ACC112 (cell line): ENCODE measurements at regions not wholly inside any gene's neighbourhood (a gene's known extent, or its start where the extent isn't known, plus 50 kb on each side); places are given as distances from the start of the nearest gene placed in this dataset.

Experiments used
- H2AFZ ChIP-seq: fragments of 200-600 bp; sonication (generic); one replicate; pipeline ENCODE4 v1.6.0; 2017; ENCODE audit warnings: antibody characterized with exemption, low read length; ENCODE audit not compliant: unreplicated experiment
- H3K27ac ChIP-seq: fragments of 200-600 bp; sonication (generic); 2 replicates; pipeline ENCODE4 v1.5.1; 2014; ENCODE audit warnings: low read depth, mild to moderate bottlenecking, antibody characterized with exemption, low read length, moderate library complexity
- H3K27me3 ChIP-seq: fragments of 200-600 bp; sonication (generic); 2 replicates; pipeline ENCODE4 v1.6.1; 2014; ENCODE audit warnings: mild to moderate bottlenecking, antibody characterized with exemption, low read length, moderate library complexity, mixed read lengths; ENCODE audit not compliant: insufficient read depth
- H3K36me3 ChIP-seq: fragments of 200-600 bp; sonication (generic); 2 replicates; pipeline ENCODE4 v1.6.1; 2016; ENCODE audit warnings: mild to moderate bottlenecking, antibody characterized with exemption, low read length, moderate library complexity, mixed read lengths; ENCODE audit not compliant: insufficient read depth
- H3K4me1 ChIP-seq: fragments of 200-600 bp; sonication (generic); one replicate; pipeline ENCODE4 v1.6.1; 2016; ENCODE audit warnings: low read length, mixed read lengths; ENCODE audit not compliant: insufficient read depth, unreplicated experiment, control insufficient read depth
- H3K4me3 ChIP-seq: fragments of 200-600 bp; sonication (generic); 2 replicates; pipeline ENCODE4 v1.5.1; 2014; ENCODE audit warnings: mild to moderate bottlenecking, low read depth, low read length
- H3K79me2 ChIP-seq: fragments of 200-600 bp; sonication (generic); one replicate; pipeline ENCODE4 v1.6.0; 2016; ENCODE audit warnings: low read length; ENCODE audit not compliant: control insufficient read depth, unreplicated experiment, insufficient read depth

DNA sequence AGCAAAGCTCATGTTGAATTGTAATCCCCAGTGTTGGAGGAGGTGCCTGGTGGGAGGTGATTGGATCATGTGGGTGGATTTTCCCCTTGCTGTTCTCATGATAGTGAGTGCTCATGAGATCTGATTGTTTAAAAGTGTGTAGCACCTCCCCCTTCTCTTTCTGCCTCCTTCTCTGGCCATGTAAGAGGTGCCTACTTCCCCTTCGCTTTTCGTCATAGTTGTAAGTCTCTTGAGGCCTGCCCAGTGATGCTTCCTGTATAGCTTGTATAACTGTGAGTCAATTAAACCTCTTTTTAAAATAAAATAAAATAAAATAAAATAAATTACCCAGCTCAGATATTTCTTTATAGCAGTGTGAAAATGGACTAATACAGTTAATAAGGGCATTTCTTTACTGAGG is 1025.7 kb downstream of the PLA2G4A start:
- no peak overlapping the region for H3K4me3 ChIP-seq
- H3K79me2 ChIP-seq = no peaks in the 10 kb centered on the region
- no peaks in the 10 kb centered on the region for H3K4me1 ChIP-seq
- no peak overlapping the region for H2AFZ ChIP-seq
- no peaks in the 10 kb centered on the region for H3K27me3 ChIP-seq
- no peaks in the 10 kb centered on the region for H3K36me3 ChIP-seq
- no peak overlapping the region for H3K27ac ChIP-seq

DNA sequence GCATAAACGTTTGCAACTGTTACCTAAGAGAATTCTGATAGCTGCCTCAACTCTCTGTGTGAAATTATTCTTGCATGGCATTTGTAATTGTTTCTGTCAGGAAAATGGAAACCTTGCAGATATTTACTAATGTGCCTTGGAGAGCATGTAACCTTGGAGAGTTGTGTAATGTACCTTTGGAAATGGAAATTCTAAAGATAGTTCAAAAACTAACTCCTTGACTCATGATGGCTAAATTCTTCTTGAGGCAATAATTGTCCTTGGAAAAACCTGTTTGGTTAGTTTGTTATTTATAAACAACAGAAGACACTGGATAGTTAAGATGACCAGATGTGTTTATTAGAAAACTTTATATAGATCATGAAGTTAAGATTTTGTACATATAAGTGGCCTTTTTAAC is 1033.8 kb downstream of the PLA2G4A start:
- Histone ChIP-seq H3K36me3 (no peaks in the 10 kb centered on the region), H3K4me1 (no peaks in the 10 kb centered on the region), H3K79me2 (no peaks in the 10 kb centered on the region), H3K27ac (no peak overlapping the region), H2AFZ (no peak overlapping the region), H3K4me3 (no peak overlapping the region), H3K27me3 (no peaks in the 10 kb centered on the region)

- Histone ChIP-seq H3K4me3 (no peak overlapping the region), H2AFZ (no peak overlapping the region), H3K36me3 (no peaks in the 10 kb centered on the region), H3K27me3 (no peaks in the 10 kb centered on the region), H3K27ac (no peak overlapping the region), H3K79me2 (no peaks in the 10 kb centered on the region), H3K4me1 (no peaks in the 10 kb centered on the region)
Observed at GRCh38 chr1:187870552-187870951, 1041.8 kb downstream of the PLA2G4A start.

DNA sequence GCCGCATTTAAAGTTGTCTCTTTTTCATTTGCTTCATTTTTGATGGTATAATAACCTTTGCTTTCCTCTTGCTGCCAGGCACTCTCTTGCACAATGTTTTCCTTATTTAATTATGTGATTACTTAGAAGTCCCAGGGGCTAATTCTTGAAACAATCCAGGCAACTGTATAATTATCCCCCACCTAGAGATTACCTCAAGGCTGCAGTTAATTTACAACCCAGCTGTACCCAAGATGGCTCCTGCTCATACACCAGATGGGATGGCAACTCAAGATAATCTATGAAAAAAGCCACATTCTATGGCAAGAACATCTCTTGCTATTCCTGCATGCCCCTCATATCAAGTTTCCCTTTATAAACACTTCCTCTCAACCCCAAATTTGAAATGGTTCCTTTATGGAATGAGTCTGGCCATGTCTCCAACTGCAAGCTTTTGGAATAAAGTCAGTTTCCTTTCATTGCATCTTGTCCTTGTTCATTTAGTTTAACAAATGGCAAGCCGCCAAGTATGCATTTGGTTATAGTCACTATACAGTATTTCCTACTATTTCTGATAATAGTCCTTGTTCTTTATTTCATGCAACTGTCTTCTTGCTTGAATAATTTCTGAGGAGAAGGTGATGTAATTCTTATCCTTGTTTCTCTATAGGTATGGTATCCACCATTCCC is 1042.6 kb downstream of the PLA2G4A start:
- Histone ChIP-seq H3K79me2 (no peaks in the 10 kb centered on the region), H2AFZ (no peak overlapping the region), H3K4me1 (no peaks in the 10 kb centered on the region), H3K27ac (no peak overlapping the region), H3K27me3 (no peaks in the 10 kb centered on the region), H3K36me3 (no peaks in the 10 kb centered on the region), H3K4me3 (no peak overlapping the region)

DNA sequence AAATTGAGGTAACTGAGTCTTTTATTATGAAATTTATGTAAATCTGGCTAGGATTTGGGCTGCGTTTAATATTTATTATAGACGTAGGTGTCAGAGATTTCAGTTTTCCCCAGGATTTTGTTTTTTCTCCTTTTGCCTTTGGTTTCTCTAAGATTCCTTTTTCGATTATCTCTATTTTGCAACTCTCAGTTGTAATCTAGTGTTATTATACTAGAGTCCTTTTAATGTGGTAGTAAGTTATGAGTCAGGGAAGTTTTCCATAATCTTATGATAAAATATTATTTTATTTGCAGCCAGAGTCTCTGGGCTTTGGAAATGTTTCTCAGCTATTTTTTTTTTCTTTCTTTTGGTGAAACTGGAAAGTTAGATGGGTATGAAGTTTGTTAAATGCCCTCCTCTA is 1043.8 kb downstream of the PLA2G4A start:
- Histone ChIP-seq H3K36me3 (no peaks in the 10 kb centered on the region), H2AFZ (no peak overlapping the region), H3K27ac (no peak overlapping the region), H3K79me2 (no peaks in the 10 kb centered on the region), H3K4me3 (no peak overlapping the region), H3K27me3 (no peaks in the 10 kb centered on the region), H3K4me1 (no peaks in the 10 kb centered on the region)

GRCh38 chr1:187873126-187873525 is 1044.4 kb downstream of the PLA2G4A start:
- H3K36me3 ChIP-seq = no peaks in the 10 kb centered on the region
- no peaks in the 10 kb centered on the region for H3K27me3 ChIP-seq
- H2AFZ ChIP-seq = no peak overlapping the region
- H3K4me3 ChIP-seq = no peak overlapping the region
- no peaks in the 10 kb centered on the region for H3K79me2 ChIP-seq
- no peaks in the 10 kb centered on the region for H3K4me1 ChIP-seq
- H3K27ac ChIP-seq = no peak overlapping the region

- Histone ChIP-seq H2AFZ (no peak overlapping the region), H3K4me1 (no peaks in the 10 kb centered on the region), H3K27me3 (no peaks in the 10 kb centered on the region), H3K36me3 (no peaks in the 10 kb centered on the region), H3K27ac (no peak overlapping the region), H3K79me2 (no peaks in the 10 kb centered on the region), H3K4me3 (no peak overlapping the region)
Observed at GRCh38 chr1:187876775-187877174, 1048.0 kb downstream of the PLA2G4A start.

DNA sequence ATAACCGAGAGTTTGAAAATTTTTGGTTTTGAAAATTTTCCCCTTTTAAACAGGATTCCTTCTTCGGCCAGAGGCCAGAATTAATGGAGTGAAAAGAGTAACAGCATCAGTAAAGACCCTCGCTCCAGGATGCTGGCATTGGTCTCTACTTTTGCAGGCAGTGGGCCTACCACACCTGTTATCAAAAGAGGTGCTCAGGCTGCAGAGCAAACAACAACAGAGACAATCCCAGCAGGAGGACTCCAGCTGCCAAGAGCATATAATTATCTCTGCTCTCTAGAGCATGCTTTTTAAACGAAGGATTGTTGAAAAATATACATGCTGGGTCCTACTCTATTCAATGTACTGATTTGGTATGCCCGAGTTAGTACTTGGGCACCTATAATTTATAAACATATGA is 1048.5 kb downstream of the PLA2G4A start:
- no peaks in the 10 kb centered on the region for H3K27me3 ChIP-seq
- H3K4me3 ChIP-seq = no peak overlapping the region

DNA sequence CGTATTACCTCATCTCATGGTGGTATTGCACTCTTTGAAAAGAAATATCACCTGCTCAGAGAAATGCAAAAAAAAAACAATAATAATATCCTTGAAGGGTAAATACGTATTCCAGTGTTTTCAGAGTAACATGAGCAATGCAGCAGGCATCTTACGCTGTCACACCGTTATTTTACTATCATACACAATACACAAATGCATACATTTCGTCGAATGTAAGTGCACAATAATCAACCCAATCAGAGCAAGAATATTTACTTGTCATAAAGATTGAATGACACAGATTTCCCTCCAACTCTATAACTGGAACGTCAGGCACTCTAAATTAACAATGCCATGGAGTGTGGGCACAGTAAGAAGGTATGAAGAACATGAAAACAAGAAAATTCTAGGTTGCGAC is 1050.1 kb downstream of the PLA2G4A start:
- no peaks in the 10 kb centered on the region for H3K36me3 ChIP-seq
- H3K4me1 ChIP-seq = no peaks in the 10 kb centered on the region
- no peaks in the 10 kb centered on the region for H3K27me3 ChIP-seq
- no peak overlapping the region for H2AFZ ChIP-seq
- H3K27ac ChIP-seq = no peak overlapping the region
- no peak overlapping the region for H3K4me3 ChIP-seq
- no peaks in the 10 kb centered on the region for H3K79me2 ChIP-seq

More for the DNA sequence above, 1048.5 kb downstream of the PLA2G4A start:
- Histone ChIP-seq H3K36me3 (no peaks in the 10 kb centered on the region), H3K27ac (no peak overlapping the region), H3K4me1 (no peaks in the 10 kb centered on the region), H3K79me2 (no peaks in the 10 kb centered on the region), H2AFZ (no peak overlapping the region)

- no peaks in the 10 kb centered on the region for H3K79me2 ChIP-seq
- H3K27ac ChIP-seq = no peak overlapping the region
- H3K4me3 ChIP-seq = no peak overlapping the region
- no peaks in the 10 kb centered on the region for H3K27me3 ChIP-seq
- no peak overlapping the region for H2AFZ ChIP-seq
- no peaks in the 10 kb centered on the region for H3K36me3 ChIP-seq
- no peaks in the 10 kb centered on the region for H3K4me1 ChIP-seq
Observed at GRCh38 chr1:187883356-187883755, 1054.6 kb downstream of the PLA2G4A start.

- no peaks in the 10 kb centered on the region for H3K36me3 ChIP-seq
- no peaks in the 10 kb centered on the region for H3K27me3 ChIP-seq
- H3K4me3 ChIP-seq = no peak overlapping the region
- no peak overlapping the region for H3K27ac ChIP-seq
- H3K4me1 ChIP-seq = no peaks in the 10 kb centered on the region
- H2AFZ ChIP-seq = peak overlapping the region; percentile 8
- H3K79me2 ChIP-seq = no peaks in the 10 kb centered on the region
Observed at GRCh38 chr1:187891993-187892682, 1063.4 kb downstream of the PLA2G4A start.
